ENCODE measurements at regions not wholly inside any gene's neighbourhood (a gene's known extent, or its start where the extent isn't known, plus 50 kb on each side); places are given as distances from the start of the nearest gene placed in this dataset.

DNA sequence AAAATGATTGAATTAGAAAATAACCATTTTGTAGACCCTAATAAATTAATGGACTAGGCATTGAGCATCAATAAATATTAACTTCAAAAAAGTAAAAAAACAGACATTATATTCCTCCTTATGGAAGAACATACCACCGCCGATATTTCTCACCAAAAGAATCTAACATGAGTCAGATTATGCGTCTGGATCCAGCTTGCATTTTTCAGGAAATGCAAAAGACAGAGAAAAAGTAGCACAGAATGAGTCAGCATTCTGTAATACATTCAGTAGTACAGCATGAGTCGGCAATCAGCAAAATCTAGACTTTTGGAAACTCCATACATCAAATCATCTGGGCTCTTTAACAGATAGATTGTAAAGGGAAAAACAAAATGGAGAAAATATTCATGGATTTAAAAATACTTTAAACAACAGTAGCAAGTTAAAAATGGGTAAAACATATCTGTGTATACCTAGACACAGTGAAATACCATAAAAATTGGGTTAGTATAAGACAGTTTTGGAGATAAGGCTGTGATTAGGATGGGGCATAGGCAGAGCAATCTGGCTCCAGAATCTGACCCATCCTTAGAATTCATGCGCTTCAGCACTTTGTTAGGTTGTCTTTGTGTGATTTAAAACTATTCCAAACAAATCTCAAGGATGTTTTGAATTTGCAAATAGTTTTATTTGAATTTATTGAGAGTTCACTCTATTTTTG, 633.0 kb upstream of the FAM241A start:
- DNase-seq, result no peak

DNA sequence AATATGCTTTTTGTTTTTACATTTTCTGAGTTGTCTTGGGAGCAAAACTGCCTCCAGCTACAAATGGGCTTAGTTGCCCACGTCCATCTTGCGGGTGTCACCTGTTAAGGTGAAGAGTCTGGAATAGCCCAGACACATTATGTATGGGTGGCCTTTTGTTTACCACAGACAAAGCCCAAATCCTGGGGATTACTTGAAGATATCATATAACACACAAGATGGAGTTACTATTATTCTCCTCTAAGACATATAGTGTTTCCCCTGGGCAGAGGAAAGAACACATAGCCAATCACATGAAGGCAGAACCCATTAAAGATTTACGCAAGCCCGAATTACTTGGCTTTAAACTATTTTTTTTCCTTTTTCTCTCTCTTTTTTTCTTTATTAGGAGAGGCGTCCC, 625.6 kb upstream of the FAM241A start:
- no peak for DNase-seq

DNA sequence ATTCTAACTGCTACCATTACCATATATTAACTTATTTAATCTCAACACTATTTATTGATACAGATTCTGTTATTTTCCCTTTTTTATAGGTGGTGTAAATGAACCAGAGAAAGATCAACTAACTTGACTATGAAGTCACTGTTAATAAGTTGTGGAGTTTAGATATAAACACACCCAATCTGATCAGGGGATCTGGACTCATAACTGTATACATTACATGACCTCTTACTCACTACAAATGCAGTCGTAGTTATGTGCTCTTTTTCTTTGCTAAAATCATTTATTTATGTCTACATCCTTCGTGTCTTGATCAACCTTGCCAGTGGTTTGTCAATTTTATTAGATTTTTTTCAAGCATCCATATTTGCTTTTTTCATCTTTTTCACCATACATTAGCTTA, 614.8 kb upstream of the FAM241A start:
- no peak for DNase-seq

GRCh38 chr4:111535792-111536191, 609.5 kb upstream of the FAM241A start:
- DNase-seq, result no peak

GRCh38 chr4:111537165-111537564, 608.1 kb upstream of the FAM241A start:
- DNase-seq, result no peak

DNA sequence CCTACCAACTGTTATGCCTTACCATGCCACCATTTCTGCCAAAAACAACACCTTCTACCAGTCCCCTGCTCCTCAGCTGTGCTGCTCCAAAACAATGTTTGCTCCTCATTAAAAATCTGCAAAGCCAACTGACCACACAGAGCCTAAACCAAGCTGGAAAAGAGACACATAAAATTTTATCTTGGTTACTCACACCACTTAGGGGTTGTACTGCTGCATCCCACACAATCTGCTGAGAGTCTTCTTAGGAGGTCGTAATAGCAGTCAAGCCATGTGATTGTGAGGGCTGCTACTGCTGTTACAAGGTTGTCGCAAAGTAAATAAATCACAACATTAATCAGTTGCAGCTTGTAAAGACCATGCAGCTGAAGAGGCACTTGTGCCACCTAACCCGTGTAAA, 607.4 kb upstream of the FAM241A start:
- DNase-seq, result no peak

DNA sequence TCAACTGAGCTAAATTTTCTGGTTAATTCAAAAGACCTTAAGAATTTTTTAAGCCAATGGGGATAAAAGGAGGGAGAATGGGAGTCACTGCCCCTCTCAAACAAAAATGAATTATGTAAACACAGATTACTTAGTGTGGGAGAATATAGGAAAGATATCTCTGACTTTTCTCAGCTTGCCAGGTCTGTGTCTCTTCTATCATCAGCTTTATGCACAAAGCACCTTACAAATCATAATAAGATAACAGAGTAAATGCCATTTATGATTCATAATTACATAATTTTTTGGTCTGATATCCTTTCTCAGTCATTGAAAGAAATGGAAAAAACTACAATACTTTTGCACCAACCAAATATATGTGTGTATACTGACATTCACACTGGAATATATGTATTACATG, 604.6 kb upstream of the FAM241A start:
- DNase-seq, result no peak

GRCh38 chr4:111542056-111542455, 603.2 kb upstream of the FAM241A start:
- DNase-seq, result no peak

DNA sequence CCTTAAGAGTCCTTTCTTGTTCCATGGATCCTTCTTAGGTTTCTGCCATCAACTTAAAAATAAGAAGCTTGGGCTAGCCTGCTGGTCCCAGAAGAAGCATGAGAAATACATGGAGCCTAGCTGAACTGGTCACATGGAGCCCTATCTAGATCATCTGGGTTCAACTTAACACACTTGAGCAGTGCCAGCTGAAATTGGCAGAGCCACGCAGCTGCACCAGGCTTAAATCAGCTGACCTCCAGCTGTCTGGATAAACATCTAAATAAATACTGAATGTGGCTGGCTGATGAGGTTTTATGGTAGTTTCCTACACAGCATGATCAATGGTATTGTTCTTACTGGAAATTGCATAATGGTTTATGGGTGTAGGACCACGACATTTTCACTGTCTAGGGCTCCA, 598.4 kb upstream of the FAM241A start:
- no peak for DNase-seq

DNA sequence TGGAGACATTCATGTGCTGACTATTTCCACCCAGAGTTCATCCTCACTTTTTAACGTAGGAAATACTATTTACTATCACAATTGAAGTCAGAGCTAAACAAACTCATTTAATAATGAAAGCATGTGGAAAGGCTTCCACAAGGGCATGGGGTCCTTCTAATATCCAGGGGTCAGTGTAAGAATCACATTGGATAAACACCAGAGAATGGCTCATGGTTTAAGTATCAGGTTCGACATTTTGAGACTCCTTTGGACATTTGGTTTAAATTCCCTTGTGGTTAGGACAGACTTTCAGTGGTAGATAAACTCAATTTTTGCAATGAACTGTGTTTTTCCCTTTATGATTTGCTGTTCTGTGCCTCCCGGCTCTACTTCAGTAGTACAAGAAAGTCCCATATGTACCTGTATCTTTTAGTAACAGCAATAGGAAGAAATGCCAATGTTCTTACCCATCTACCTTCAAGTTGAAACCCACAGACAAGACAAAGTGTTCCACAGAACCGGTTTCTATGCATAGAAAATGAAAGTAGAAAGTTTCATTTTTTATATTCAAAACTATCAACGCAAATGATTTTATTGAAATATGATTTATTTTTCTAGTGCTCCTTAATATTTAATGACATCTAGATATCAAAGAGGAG, 589.0 kb upstream of the FAM241A start:
- DNase-seq, result no peak

DNA sequence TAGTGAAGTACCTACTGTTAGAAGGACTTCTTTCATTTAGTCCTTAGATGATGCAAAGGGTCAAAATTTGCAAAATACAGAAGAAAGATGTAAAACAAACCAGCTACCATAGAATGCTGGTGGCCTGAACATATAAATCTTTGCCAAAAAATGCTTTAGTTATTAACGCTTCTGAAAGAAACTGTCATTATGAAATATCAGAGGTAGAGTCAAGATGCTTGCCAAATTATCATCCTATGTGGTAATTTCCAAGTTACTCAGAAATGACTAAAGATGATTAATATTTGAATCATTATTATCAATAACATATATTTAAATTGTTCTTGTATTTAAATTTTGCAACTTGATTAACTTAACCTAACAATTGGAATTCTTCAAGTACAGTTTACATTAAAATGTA, 588.4 kb upstream of the FAM241A start:
- no peak for DNase-seq

- no peak for DNase-seq
Observed at GRCh38 chr4:111562826-111563225, 582.4 kb upstream of the FAM241A start.

DNA sequence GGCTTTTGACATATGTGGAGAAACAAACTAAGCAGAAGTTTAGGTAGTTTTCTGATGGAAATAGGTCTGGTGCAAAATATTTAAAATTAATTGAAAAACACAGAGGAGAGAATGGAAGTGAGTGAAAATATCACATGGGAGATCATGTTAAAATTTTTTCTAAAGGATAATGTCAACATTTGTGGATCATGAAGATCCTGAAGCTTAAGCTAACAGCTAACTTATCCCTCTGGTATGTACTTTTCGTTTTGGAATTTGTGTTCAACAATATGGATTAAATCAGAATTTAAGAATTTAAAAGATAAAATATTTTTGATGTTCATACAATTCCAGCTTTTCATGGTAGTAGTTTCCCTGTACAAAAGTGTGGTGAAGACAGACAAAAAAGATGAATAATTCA, 572.8 kb upstream of the FAM241A start:
- DNase-seq, result no peak

DNA sequence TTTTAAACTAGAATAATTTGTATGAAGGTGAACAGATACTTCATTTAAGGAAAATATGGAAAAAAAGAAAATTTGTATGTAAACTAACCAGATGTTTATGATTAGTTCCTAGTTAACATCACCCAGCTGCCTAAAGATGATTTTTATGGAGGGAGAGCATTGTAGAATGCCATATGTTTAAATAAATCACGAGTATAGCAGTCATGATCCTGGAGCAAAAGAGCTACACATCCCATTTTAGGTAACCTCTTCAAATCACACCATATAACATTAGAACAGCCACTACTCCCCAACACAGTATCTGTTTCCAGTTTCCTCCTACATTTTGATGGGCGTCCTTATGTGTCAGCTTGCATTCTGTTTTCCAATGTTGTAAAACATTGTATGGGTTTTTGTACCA, 571.9 kb upstream of the FAM241A start:
- DNase-seq, result no peak

- DNase-seq, result no peak
Observed at GRCh38 chr4:111579767-111580166, 565.5 kb upstream of the FAM241A start.

- DNase-seq, result no peak
Observed at GRCh38 chr4:111595456-111595855, 549.8 kb upstream of the FAM241A start.

DNA sequence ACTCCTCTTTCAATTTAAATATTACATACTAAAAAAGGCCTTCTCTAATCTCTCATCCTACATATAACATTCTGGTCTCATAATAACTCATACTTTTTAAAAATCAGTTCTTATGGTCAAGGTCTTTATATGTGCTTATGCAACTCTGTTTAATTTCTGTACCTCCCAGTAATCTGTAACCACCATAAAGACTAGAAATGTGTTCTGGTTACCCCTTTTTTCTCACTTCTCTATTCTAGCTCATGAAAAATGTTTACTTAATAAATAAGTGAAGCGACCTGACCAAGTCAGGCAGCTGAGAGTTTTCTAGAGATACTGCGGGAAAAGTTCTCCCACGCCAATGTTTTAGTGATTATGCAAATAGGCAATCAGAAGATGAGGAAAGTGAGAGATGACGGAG, 548.8 kb upstream of the FAM241A start:
- DNase-seq, result no peak

GRCh38 chr4:111601671-111602070, 543.6 kb upstream of the FAM241A start:
- DNase-seq, result no peak

DNA sequence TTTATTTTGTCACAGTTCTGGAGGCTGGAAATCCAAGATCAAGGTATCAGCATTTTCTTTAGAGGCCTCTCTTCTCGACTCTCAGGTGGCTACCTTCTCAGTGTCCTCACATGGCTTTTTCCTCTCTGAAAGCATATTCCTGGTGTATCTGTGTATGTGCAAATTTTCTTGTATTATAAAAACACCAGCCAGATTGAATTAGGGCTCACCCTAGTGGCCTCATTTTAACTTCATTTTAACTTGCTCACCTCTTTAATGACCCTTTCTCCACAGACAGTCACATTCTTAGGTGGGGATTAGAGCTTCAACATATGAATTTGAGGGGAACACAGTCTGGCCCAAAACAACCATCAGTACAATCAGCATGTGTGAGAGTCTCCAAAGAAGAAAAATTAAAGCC, 542.4 kb upstream of the FAM241A start:
- no peak for DNase-seq

GRCh38 chr4:111605111-111605510, 540.1 kb upstream of the FAM241A start:
- no peak for DNase-seq

GRCh38 chr4:111610681-111611080, 534.6 kb upstream of the FAM241A start:
- no peak for DNase-seq

DNA sequence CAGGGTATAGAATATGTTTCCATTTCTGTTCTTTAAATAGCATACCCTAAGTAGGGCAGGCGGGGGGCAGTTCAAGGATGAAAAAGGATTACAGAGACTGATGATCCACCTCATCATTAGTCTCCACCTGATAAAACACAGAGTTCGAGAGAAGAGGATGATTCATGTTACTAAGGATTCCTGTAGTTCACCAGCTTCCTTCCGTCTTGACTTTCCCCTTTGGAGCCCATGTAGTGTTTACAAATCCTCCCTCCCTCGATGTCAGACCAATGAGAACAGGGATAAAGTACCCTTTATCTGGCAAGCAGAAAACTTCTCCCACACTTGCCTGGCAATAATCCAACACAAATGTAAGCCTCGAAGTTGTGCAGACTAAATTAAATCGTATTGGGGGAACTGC, 526.3 kb upstream of the FAM241A start:
- no peak for DNase-seq

GRCh38 chr4:111628437-111628836, 516.8 kb upstream of the FAM241A start:
- DNase-seq, result no peak

- DNase-seq, result no peak
Observed at GRCh38 chr4:111630705-111631104, 514.5 kb upstream of the FAM241A start.

Data from CD4-positive, alpha-beta T cell treated with Interleukin-1 beta for 1 hour (primary cell).